Epithelial cell of esophagus (primary cell): ENCODE measurements at regions not wholly inside any gene's neighbourhood (a gene's known extent, or its start where the extent isn't known, plus 50 kb on each side); places are given as distances from the start of the nearest gene placed in this dataset.
A peak's percentile ranks its signal among the peaks of the same experiment; 100 is the strongest.

Experiments used
- DNase-seq: peaks from one replicate; pipeline ENCODE4 v3.0.0; 2010; ENCODE audit warnings: low read depth
- H3K4me3 ChIP-seq: 2 replicates; pipeline ENCODE4 v1.5.1; 2011; ENCODE audit warnings: mild to moderate bottlenecking, low read length, control low read depth
- TF ChIP-seq, protein P1 (sequence below): IDR thresholded peaks from 2 replicates; pipeline ENCODE4 v1.5.1; 2011; ENCODE audit warnings: low read depth, mild to moderate bottlenecking, low read length, control low read depth, inconsistent platforms; ENCODE audit not compliant: insufficient read depth; ENCODE audit errors: missing control alignments

DNA sequence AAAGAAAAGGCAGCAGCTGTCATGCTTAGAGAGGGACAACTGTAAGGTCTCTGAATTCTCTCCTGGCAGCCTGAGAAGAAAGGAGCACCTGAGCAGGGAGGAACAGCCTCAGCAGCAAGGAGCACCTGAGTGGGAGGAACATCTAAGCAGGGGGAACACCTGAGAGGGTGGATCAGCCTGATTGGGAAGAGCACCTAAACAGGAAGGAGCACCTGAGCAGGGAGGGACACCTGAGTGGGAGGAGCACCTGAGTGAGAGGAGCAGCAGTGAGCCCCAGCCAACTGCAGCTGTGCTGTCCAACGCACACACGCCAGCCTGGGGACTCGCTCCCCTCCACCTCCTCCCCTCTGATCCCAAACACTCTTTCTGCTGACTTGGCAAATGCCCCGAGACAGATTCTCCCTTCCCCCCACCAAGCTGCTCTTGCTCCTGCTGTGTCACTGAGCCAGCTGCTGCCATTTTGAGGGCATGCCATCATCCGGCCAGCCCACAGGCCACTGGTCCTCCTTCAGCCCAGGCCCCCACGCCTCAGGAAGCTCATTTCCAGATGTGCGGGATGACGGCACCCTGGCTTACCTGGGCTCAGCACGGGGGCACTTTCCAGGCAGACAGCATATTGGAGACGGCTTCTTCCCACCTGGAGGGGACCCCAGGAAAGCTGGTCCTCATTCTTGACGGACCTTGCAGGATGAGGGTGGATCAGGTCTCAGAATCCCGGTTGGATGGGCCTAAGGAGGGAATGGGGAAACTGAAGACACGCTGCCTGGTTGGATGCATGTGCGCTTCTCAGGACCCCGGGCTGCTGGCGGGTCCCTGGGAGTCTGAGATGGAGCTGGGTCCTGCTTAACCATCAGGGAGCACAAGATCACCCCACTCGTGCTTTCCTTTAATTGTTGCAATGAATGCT, 57.7 kb upstream of the RBFOX3 start:
- TF ChIP-seq, protein P1, sequence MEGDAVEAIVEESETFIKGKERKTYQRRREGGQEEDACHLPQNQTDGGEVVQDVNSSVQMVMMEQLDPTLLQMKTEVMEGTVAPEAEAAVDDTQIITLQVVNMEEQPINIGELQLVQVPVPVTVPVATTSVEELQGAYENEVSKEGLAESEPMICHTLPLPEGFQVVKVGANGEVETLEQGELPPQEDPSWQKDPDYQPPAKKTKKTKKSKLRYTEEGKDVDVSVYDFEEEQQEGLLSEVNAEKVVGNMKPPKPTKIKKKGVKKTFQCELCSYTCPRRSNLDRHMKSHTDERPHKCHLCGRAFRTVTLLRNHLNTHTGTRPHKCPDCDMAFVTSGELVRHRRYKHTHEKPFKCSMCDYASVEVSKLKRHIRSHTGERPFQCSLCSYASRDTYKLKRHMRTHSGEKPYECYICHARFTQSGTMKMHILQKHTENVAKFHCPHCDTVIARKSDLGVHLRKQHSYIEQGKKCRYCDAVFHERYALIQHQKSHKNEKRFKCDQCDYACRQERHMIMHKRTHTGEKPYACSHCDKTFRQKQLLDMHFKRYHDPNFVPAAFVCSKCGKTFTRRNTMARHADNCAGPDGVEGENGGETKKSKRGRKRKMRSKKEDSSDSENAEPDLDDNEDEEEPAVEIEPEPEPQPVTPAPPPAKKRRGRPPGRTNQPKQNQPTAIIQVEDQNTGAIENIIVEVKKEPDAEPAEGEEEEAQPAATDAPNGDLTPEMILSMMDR: no peak
- no peak for DNase-seq
- H3K4me3 ChIP-seq: no peak overlapping the region

DNA sequence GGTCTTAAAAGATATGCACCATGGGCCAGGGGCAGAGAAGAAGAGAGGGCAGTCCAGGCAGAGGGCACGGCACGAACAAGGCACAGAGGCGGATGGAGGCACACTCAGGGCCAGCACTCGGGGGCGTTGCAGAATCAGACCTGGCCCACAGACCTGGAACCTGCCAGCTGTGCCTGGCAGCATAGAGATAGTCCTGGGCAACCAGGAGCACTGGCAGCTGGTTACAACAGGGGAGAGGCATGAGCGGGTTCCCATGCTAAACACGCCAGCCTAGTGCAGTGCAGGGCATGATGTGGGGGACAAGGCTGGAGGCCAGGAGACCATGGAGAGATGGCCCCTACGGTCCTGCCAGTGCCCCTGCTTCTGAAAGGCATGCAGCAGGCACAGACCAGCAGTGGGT, 56.9 kb upstream of the RBFOX3 start:
- no peak overlapping the region for H3K4me3 ChIP-seq
- DNase-seq: no peak
- TF ChIP-seq, protein P1: no peak

DNA sequence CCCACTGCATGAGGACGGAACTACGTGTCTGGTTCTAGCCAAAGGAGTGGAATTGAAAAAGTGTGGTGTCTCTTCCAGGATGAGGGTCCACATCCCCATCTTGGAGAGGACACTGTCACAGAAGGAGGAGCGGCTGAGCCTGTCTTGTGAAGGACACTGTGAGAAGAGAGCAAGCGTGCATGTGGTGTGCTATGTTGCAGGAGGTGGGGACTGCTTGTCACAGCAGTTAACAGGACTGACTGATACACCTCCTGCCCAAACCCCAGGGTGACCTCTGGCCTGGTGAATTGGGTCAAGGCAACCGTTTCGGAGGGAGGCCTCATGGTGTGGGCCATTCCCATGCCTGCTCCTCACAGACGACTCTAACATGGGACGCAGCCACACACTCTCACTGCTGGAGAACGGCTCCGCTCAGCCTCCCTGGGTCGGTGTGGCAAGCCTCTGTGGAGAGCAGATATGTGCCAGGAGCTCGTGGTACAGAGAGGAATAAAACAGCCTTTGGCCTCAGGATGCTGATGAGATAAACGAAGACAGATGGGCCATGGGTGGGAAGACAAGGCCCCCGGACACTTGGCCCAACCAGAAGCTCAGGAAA, 56.4 kb upstream of the RBFOX3 start:
- DNase-seq: no peak
- TF ChIP-seq, protein P1: no peak
- H3K4me3 ChIP-seq: no peak overlapping the region

DNA sequence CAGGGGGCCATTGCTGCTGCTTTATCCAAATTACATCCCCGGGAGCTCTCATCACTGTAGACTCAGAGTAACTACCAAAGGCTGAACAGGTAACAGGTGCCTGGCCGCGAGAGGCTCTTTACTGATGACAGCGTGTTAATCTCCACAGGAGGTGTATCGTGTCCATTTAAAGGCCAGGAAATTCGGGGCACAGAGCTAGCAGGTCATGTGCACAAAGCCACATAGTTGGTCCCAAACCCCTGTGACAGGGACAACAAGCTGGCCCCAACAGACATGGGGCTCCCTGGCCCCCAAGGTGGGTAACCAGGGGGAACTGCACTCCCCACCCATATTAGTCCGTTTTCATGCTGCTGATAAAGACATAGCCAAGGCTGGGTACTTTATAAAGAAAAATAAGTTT, 55.3 kb upstream of the RBFOX3 start:
- TF ChIP-seq, protein P1: no peak
- H3K4me3 ChIP-seq: no peak overlapping the region

DNA sequence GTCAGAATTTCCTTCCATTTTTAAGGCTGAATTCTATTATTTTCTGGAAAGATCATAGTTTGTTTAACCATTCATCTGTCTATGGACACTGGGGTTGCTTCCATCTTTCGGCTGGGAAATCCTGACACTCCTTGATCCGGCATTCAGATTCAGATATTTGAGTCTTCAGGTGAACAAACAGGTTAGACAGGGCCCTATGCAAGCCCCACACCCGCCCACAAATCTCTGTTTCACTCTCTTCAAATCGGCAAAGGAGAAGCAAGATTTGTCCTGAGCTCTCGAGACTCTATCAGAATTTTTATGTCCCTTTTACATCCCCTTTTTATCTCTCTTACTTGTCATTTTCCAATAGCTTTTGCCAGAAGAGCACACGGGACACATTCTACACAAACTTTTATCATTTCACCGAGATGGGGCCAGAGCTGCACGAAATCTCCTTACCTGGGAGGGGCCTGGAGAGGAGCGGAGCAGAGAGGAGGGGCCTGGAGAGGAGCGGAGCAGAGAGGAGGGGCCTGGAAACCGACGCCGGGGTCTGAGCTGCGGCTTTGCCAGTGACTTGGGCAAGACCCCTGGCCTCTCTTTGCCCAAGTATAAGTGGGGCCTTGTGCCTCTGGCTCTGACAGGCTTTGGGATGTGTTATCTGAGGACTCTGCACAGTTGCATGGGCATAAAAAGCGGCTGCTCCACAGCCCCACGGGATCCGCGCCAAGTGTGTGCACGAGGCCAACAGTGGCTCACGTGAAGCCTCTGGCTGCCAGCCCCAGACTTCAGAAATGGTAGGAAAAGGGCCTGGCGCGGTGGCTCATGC, 54.3 kb upstream of the RBFOX3 start:
- TF ChIP-seq, protein P1: no peak
- DNase-seq: peak; percentile 63
- peak overlapping the region; percentile 39 for H3K4me3 ChIP-seq

More for the DNA sequence above, 55.3 kb upstream of the RBFOX3 start:
- no peak for DNase-seq

DNA sequence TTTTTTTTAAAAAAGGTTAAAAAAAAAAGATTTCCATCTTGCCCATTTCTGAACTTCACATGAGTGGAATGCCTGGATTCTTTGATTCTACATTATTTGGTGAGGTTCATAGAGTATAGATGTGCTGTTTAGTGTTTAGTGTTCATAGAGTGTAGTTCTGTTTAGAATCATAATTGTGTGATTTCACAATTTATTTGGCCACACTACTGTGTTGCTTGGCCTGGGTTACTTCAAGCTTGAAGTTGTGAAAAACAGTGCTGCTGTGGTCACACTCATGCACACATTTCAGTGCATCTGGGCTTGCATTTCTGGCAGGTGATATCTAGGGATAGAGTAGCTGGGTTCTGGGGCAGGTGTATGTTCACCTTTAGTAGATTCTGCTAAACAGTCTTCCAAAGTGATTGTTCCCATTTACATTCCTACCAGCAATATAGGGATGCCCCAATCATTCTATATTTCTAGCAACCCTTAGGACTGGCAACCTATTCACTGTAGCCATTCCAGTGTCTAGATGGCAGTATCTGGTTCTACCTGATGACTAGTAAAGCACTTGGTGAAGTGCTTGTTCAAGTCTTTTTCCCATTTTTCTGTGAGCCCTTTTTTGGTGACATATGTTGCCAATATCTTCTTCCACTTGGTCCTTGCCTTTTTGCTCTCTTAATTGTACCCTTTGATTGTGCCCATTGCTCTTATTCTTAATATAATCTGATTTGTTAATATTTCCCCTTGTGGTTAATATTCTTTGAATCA, 50.6 kb upstream of the RBFOX3 start:
- H3K4me3 ChIP-seq: no peak overlapping the region
- DNase-seq: no peak
- TF ChIP-seq, protein P1: no peak
